H1 (cell line): ENCODE measurements at regions not wholly inside any gene's neighbourhood (a gene's known extent, or its start where the extent isn't known, plus 50 kb on each side); places are given as distances from the start of the nearest gene placed in this dataset.

Experiments used
- ASH2L ChIP-seq: fragments of 200-600, 300-600 bp; sonication (generic); IDR thresholded peaks from one replicate; pipeline ENCODE4 v1.7.1; 2017; ENCODE audit warnings: low read length
- BCL11A ChIP-seq, 2 experiments: IDR thresholded peaks; one replicate each; pipeline ENCODE4 v1.6.1; 2011; ENCODE audit warnings: low read depth in 2 of 2, low read length in 2 of 2, mild to moderate bottlenecking in 2 of 2
- BRCA1 ChIP-seq: IDR thresholded peaks from 2 replicates; pipeline ENCODE4 v1.6.1; 2012; ENCODE audit warnings: low read depth, low read length, improper control_type of control experiment
- CTCF ChIP-seq, 3 experiments: IDR thresholded peaks; 1 replicate in 2 of 3; 2 replicates in 1 of 3; pipeline versions ENCODE4 v1.5.1 to v1.6.1; 2011; ENCODE audit warnings: low read length in 3 of 3, mild to moderate bottlenecking in 3 of 3, inconsistent platforms in 2 of 3, low read depth in 1 of 3, moderate library complexity in 1 of 3; ENCODE audit not compliant: insufficient read depth in 1 of 3; ENCODE audit errors: control extremely low read depth in 1 of 3
- TAF7 ChIP-seq: optimal IDR thresholded peaks from 2 replicates; pipeline ENCODE3; 2011; ENCODE audit warnings: low read depth, mild to moderate bottlenecking, inconsistent platforms, low read length, moderate library complexity, borderline replicate concordance

DNA sequence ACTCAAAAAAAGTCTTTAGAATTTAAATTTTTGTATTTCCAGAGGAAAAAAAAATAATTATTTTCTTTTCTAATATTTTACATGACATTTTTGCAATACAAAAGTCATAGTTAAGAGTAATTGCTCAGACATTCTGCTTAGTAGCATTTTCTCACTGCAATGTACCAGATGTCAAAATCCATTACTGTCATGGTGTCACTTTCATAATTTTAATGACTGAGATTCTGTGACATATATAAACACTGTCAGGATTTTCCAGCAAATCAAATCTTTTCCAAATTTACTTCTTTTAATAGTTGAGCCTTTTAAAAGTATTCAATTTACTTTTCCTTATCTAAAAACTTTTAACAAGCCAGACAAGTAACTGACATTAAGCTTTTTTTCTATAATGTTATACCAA, 422.7 kb downstream of the GRIA2 start (continued):
- no peak for TF ChIP-seq CTCF (IDR thresholded peaks at IDR 0.05; ENCODE audit: control extremely low read depth in 1 of 3, insufficient read depth in 1 of 3, low read depth in 1 of 3, low read length in 3 of 3)
- no peak for TF ChIP-seq ASH2L
- no peak for TF ChIP-seq BRCA1
- no peak for TF ChIP-seq TAF7
- no peak for TF ChIP-seq BCL11A (IDR thresholded peaks at IDR 0.05; ENCODE audit: low read depth in 2 of 2, low read length in 2 of 2)
- TF ChIP-seq, all 59 proteins: peak for 0
